Right renal cortex interstitium (tissue), 3 donors: ENCODE measurements at regions not wholly inside any gene's neighbourhood (a gene's known extent, or its start where the extent isn't known, plus 50 kb on each side); places are given as distances from the start of the nearest gene placed in this dataset.
"Not testable (repeated sequence)": the region's sequence is repeated elsewhere in the genome, so short reads cannot be mapped to it uniquely, and the experiment has no call there.

ENCODE experiments used
- DNase-seq, 3 donors: peaks; one replicate each; pipeline ENCODE4 v3.0.0-alpha.2; 2013; ENCODE audit warnings: low read depth in 3 of 3, low spot score in 2 of 3

DNA sequence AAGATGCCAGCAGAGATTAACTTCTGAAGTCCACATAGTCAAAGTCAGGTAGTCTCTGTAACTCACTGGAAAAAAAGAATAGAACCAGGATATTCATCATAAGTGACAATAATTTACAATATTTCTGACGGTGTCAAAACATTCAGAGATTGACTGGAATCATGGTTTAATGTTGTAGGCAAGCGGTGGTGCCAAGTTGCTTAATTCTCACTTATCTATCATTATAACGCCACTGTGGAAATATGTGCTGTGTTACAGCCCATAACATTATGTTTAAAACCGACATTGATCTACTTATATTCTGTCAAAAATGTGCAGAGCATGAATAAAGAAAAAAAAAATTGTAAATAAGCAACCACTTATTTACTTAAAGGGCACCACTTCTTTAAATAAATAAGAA is 801.7 kb downstream of the DIPK2A start:
- DNase-seq = no peak

DNA sequence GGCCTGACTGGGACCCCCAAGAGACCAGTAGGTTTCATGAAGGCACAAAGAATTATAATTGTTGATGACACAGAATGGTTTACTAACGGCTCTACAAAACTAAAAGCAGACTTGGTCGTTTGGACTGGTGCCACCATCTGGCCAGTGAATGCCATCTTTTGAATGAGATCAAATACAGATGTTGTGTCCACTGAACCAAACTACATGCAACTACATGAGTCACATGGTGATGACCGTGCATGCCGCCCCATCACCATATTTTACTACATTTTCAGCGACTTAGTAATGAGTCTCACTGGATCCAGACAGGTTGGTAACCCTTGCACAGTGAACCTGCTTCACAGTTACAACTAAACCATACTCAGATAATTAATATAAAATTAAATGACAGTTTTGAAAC is 803.3 kb downstream of the DIPK2A start:
- DNase-seq = no peak

DNA sequence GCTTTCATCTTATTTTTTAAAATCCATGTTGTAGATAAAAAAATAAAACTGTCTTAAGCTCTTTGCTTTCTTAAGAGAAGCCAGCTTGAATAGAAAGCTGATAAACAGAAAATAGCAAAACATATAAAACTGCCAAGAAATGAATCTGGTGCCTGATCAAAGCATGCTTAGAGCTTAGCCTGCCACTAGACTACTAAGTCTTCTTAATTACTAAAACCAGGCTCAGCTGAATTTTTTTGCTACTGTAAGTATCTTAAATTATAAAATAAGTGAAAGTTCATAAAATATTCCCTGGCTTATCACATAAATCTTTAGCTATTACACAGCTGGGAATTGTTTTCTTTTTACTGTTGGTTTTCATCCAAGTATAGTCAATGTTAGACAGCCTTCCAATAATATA is 803.9 kb downstream of the DIPK2A start:
- DNase-seq = no peak

DNA sequence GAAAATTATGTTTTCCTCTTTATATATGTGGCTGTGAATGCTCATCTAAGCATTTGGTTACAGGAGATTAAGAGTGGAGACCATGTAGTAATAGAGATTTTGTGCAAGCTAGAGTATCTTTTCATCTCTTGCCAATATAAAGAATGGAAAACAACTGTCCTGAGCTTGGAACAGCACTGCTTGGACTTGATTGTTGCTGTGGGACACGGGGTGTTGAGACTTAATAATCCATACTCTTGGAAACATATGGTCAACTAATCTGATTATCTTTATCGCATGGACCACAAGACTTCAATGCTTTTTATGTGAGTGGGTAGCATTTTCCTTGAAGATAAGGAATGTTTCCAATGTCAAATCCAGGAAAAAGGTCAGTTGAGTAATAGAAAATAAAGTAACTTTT is 806.3 kb downstream of the DIPK2A start:
- no peak for DNase-seq

DNA sequence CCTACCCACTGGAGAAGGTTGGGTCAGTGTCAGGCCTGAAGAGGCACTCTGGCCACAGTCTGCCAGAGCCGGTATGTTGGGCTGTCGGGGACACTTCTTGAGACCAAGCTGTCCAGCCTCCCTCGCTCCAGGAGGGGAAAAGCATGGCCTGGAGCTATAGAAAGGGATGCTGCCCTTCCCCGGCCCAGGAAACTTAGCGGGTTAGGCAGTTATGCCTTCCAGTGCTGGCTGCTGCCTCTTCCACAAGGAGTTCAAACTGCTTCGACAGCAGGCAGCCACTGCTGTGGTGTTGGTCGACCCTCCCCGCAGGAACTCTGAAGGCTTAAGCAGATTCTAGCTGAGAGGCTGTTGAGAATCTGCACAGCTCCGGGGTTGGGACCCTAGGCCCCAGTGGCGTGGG is 819.4 kb downstream of the DIPK2A start:
- no peak for DNase-seq

DNA sequence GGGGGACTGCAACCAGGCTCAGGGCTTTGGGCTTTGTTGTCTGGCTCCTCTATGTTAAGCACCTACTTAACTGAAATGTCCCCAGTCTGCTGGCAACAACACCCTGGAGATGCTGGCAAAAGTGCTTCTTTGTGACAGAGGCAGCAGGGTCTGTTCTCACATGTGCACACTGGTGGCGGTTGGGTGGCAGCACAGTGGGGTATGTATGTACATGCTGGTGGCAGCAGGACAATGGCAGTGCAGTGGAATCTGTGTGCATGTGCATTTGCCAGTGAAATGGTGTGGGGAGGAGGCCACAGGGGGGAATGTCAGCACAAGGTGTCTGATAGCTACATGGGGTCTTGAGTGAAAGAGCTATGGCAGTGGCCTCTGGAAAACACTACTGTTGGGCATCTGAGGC is 830.3 kb downstream of the DIPK2A start:
- no peak for DNase-seq

DNA sequence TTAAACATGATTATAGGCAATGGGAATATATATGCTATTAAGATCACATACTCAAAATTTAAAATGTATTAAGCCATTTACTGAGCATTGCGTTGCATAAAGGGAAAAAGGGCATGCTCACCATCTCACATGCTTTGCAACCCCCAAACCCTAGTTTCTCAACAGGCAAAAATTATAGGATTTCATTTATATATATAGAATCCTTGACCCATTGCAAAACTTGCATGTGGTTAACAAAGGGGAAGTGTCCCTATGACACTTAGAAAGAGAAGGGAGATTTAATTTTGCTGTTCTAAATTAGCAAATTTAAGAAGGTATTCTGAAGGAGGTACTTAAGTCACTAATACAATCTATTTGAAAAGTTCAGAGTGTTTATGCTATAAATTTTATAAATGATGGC is 837.8 kb downstream of the DIPK2A start:
- no peak for DNase-seq

DNA sequence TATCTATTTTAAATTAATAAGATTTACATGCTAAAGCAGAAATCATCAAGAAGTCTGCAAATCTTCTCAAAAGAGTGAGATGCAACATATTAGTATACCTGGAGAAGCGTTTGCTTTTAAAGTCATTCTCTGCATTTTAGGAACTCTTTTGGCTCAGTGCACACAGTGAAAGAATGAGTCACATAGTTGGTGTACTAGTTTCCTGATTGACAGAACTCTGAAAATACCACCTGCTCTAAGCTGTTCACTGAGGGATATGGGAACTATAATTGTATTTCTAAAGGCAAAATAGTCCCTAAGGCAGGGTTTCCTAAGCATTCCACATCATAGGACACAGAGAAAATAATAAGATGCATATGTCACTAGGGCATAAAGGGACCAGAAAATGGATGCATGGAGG is 838.5 kb downstream of the DIPK2A start:
- DNase-seq = no peak

DNA sequence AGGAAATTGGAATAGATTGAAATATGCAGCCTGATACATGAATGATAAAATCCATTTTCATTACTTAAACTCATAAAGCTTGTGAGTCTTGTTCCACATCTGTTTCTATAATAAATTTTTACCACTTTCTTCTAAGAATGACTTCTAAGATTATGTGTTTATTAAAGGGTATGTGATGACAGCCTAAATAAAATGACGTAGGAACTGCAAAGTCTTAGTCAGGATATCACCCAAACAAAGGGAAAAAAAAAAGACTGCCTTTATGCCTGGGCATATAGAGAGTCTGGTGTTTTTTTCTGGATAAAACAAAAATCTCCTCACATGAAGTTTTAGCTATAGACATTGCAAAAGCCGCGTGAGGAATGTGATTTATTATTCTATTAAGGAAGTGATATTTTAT is 844.0 kb downstream of the DIPK2A start:
- DNase-seq = no peak

DNA sequence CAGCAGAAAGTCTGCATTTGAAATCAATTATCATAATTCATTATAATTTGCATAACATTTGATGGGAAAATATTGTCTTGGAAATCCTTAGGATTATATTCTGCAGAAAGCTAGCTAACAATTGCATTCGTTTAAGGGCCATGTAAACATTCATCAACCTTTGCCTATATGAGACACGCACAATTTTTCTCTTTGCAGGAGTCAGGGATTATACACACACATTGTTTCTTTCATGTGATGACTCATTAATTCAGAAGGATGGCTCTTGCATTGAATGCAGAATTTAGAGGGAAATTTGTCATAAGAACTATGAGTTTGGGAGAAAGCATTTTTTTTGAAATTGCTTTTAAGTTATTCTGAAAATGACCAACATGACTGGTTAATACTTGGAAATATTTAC is 844.7 kb downstream of the DIPK2A start:
- no peak for DNase-seq

DNA sequence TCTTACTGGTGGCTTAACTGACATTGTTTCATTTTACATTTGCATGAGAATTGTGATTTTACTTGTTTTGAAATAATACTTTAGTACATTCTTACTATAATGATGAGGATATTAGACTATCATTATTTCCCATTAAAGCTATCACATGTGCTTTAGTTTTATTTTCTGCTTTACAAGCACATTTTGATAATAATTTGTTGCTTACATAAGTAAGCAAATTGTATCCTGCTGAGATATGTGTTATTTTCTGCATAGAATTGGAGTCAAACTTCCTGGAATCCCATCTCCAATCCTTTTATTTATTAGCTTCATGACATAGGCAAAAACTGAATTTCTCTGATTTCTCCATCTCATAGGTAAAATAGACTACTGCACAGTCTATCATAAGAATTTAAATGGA is 847.4 kb downstream of the DIPK2A start:
- DNase-seq = no peak

DNA sequence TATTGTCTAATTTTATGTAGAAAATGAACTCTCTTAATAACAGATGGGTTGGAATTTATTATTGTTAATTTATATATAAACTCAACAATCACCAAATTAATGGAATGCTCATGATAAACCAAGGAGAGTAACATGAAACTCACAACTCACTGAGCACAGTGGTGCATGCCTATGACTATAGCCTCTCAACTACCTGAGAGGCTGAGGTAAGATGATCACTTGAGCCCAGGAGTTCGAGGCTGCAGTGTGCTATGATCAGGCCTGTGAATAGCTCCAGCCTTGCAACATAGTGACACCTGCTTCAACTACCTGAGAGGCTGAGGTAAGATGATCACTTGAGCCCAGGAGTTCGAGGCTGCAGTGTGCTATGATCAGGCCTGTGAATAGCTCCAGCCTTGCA is 848.6 kb downstream of the DIPK2A start:
- DNase-seq = not testable (repeated sequence)

DNA sequence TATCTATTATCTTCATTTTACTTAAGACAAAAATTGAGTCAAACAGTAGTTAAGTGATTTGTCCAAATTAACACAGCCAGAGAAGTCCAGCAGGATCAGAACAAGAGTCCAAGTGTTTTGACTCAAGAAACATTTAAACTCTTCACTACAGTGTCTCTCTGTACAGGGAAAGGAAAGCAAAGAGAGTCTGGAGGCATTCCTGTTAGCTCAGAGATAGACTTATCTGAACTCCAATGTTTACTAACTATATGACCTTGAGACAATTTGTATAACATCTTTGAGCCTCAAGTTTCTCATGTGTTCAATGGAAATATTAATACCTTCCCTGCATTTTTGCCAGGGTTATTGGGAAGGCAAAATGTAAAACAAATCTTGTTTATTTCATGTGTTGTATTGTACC is 849.1 kb downstream of the DIPK2A start:
- no peak for DNase-seq

DNA sequence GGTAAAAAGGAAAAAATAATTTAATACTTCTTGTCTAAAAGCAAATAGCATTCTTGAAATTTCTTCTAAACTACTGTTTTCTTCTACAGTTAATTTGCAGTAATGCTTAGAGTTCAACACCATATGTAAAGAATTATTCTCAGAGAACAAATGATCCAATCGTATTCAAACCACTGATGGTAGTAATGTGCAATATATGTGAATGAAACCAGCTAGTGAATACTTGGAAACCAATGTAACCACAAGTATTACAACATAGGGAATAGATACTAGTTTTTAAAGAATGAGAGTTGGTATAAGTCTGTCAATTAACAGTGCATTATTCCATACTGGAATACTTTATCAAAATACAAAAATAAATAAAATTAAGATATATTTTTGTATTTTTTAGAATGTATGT is 850.0 kb downstream of the DIPK2A start:
- DNase-seq = no peak

DNA sequence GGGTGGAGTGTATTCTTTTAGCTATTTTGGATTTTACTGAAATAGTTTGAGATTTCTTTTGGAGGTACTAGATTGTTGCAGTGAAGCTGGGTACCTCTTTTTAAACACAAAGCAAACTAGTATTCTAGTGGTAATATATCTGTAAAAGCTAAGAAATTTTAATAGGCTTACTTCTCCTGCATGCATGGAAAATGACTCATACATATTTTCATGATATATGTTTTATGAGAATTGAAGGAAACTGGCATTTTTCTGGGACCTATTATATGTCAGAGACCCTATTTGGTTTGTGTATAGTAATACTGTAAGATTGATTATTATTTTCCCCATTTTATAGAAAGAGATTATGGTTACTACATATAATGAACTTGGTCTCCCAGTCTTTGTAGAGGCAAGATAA is 851.0 kb downstream of the DIPK2A start:
- DNase-seq = no peak

DNA sequence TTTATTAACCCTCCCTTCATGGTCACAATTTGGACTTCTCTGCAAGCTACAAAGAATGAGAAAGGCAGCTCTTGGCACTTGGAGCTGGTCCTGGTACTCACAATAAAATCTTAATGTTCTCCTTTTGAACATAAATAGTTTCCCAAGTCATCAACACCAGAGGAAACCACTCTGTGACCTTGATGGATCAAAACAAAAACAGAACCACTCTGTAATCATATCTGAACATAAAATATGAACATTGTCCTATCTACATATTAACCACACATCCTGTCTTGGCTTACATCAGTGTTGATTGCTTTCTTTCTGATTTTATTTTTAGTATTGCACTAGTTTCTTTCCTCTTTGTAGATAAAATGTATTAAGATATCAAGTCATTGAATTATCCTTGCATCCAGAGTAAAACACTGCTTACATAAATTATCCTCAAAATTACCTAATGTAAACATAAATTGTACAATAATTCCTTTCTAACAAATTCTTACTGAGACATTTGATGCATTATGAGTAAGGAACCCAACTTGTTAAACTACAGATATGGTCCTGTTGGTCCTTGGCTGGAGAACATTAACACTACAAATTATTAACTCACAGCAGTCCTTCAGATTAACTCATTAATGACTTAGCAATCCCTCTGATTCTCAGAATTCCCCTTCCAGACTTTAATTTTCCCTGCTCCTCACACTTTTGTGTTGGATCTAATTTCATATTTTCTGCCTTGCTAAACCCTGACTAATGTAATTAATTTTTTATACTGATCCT is 860.5 kb downstream of the DIPK2A start:
- no peak for DNase-seq

DNA sequence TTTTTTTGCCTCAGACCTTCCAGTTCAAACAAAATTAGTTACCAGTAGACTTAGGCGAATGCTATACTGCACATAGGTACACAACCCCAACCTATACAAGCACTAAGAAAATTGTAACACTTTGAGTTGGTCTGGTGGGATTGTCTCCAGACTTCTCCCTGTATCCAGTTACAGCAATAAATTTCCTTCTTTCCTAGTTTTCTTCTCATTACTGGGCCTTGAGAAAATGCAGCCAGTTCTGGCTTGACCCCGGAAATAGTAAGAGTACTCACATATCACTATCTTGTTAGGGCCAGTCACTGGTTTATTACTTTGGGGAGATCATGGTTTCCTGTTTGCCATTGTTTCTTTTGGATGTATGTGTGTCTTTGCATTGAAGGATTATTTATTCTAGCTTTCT is 868.4 kb downstream of the DIPK2A start:
- no peak for DNase-seq

DNA sequence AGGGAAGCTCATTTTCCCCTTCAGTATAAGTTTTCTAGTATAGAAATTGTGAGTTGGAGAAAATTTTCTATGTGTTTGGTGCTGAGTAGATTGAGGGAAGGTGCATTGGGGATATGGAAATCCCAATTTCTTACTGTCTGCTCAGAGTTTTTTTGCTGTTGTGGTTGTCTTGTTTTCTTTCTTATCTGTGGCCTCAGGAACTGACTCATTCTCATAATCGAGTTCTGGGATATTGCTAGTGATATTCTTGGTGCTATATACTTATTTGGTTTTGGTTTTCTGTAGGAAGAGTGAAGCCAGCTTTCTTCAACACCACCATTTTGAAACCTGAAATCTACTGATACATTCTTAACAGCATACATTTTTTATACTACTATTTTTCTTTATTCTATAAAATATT is 869.2 kb downstream of the DIPK2A start:
- DNase-seq = no peak

DNA sequence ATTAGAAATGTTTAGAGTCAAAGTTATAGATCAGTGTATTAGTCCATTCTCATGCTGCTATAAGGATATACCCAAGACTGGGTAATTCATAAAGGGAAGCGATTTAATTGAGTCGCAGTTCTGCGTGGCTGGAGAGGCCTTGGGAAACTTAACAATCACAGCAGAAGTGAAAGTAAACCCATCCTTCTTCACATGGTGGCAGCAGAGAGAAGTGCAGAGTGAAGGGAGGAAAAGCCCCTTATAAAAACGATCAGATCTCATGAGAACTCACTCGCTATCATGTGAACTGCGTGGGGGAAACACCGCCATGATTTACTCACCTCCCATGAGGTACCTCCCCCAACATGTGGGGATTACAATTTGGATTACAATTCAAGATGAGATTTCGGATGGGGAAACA is 871.5 kb downstream of the DIPK2A start:
- DNase-seq = no peak

DNA sequence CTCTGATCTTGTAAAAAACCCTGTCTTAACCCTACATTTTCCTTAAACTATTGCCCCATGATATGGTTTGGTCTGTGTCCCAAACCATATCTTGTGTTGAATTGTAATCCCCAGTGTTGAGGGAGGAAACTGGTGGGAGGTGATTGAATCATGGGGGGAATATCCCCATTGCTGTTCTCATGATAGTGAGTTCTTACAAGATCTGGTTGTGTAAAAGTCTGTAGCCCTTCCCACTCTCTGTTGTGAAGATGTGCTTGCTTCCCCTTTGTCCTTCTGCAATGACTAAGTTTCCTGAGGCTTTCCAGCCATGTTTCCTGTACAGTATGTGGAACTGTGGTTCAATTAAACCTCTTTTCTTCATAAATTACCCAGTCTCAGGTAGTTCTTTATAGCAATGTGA is 881.4 kb downstream of the DIPK2A start:
- DNase-seq = no peak

DNA sequence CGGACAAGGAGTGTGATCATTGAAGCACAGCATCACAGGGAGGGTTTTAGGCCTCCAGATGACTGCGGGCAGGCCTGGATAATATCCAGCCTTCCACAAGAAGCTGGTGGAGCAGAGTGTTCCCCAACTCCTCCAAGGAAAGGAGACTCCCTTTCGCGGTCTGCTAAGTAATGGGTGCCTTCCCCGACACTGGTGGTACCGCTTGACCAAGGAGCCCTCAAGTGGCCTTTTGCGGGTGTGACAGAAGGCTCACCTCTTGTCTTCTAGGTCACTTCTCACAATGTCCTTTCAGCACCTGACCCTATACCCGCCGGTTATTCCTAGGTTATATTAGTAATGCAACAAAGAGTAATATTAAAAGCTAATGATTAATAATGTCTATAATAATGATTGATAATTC is 882.4 kb downstream of the DIPK2A start:
- DNase-seq = not testable (repeated sequence)

DNA sequence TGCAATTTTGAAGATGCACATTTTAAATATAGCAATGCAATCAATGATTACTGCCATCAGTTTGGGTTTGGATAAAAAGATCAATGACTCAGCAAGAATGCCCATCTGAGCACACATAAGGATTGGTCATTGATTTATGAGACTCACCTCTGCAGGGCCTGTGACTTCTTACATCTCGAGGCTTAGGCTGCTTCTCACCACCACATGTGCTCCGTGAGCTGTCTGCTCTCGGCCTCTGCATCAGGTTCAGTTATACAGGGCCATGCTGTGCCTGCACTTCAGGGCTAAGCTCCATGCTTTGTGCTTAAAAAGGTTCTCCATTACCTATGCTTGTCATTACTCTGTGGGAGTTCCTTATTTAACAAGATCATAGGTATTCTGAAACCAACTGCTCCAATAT is 887.5 kb downstream of the DIPK2A start:
- DNase-seq = no peak

DNA sequence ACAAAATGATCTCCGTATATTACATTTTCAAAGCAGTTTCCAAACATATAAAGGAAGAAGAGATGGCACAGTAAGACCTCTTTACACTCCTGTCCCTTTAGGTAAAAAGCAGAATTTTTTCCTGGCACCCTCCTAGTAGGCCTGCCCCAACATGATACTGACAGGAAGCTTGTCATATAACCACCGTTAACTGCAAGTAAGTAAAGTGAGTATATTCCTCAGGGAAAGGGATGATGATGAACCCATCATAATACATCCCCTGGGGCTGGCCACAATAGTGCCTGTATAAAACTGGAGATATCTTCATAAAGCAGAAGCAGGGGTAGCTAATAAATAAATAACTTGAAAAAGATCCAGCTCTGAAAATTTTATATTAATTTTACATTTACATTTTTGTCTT is 893.0 kb downstream of the DIPK2A start:
- DNase-seq = no peak
